ENCODE measurements at regions not wholly inside any gene's neighbourhood (a gene's known extent, or its start where the extent isn't known, plus 50 kb on each side); places are given as distances from the start of the nearest gene placed in this dataset.

- no peaks in the 10 kb centered on the region for H3F3A ChIP-seq (ENCODE audit: insufficient read depth)
- H3K4me3 ChIP-seq (ENCODE audit: insufficient read depth, low read length, poor library complexity, severe bottlenecking), result no peak overlapping the region
- TF ChIP-seq CTCF (IDR thresholded peaks at IDR 0.05; ENCODE audit: insufficient read depth, low read length, poor library complexity, severe bottlenecking) (no peak), EZH2phosphoT487 (conservative IDR thresholded peaks at IDR 0.05; ENCODE audit: low read length) (no peak)
- H4K20me1 ChIP-seq (ENCODE audit: low read depth, low read length), result no peaks in the 10 kb centered on the region
- H2AFZ ChIP-seq (ENCODE audit: low read depth, low read length, severe bottlenecking), result no peak overlapping the region
- no peaks in the 10 kb centered on the region for H3K36me3 ChIP-seq (ENCODE audit: low read length)
- H3K27me3 ChIP-seq (ENCODE audit: low read length), result no peaks in the 10 kb centered on the region
- no peaks in the 10 kb centered on the region for H3K9me3 ChIP-seq (ENCODE audit: insufficient read depth, low read length)
- no peak overlapping the region for H3K4me2 ChIP-seq (ENCODE audit: low read depth, low read length, poor library complexity, severe bottlenecking)
- H3K9ac ChIP-seq (ENCODE audit: low read length), result no peak overlapping the region
- H3K9me2 ChIP-seq (replicated peaks; ENCODE audit: insufficient read depth, low read length), result no peaks in the 10 kb centered on the region
- no peak overlapping the region for H3K27ac ChIP-seq (ENCODE audit: low read depth, low read length)
- no peaks in the 10 kb centered on the region for H3K79me2 ChIP-seq (ENCODE audit: insufficient read depth, low read length)
Measured at GRCh38 chr1:80375662-80376061, 1369.1 kb upstream of the ADGRL4 start.

- no peaks in the 10 kb centered on the region for H3K9me2 ChIP-seq (replicated peaks; ENCODE audit: insufficient read depth, low read length)
- no peaks in the 10 kb centered on the region for H3K36me3 ChIP-seq (ENCODE audit: low read length)
- H3K79me2 ChIP-seq (ENCODE audit: insufficient read depth, low read length), result no peaks in the 10 kb centered on the region
- no peak overlapping the region for H3K4me2 ChIP-seq (ENCODE audit: low read depth, low read length, poor library complexity, severe bottlenecking)
- no peak overlapping the region for H2AFZ ChIP-seq (ENCODE audit: low read depth, low read length, severe bottlenecking)
- H3F3A ChIP-seq (ENCODE audit: insufficient read depth), result no peaks in the 10 kb centered on the region
- H4K20me1 ChIP-seq (ENCODE audit: low read depth, low read length), result no peaks in the 10 kb centered on the region
- no peaks in the 10 kb centered on the region for H3K9me3 ChIP-seq (ENCODE audit: insufficient read depth, low read length)
- H3K27me3 ChIP-seq (ENCODE audit: low read length), result no peaks in the 10 kb centered on the region
- H3K27ac ChIP-seq (ENCODE audit: low read depth, low read length), result no peak overlapping the region
- H3K4me3 ChIP-seq (ENCODE audit: insufficient read depth, low read length, poor library complexity, severe bottlenecking), result no peak overlapping the region
- H3K9ac ChIP-seq (ENCODE audit: low read length), result no peak overlapping the region
- TF ChIP-seq CTCF (IDR thresholded peaks at IDR 0.05; ENCODE audit: insufficient read depth, low read length, poor library complexity, severe bottlenecking), result no peak
- TF ChIP-seq EZH2phosphoT487 (conservative IDR thresholded peaks at IDR 0.05; ENCODE audit: low read length), result no peak
Measured at GRCh38 chr1:80375109-80375508, 1368.6 kb upstream of the ADGRL4 start.

- Histone ChIP-seq H3K36me3 (ENCODE audit: low read length) (no peaks in the 10 kb centered on the region), H3K9me3 (ENCODE audit: insufficient read depth, low read length) (no peaks in the 10 kb centered on the region), H3K9me2 (replicated peaks; ENCODE audit: insufficient read depth, low read length) (no peaks in the 10 kb centered on the region), H3K79me2 (ENCODE audit: insufficient read depth, low read length) (no peaks in the 10 kb centered on the region), H3K4me2 (ENCODE audit: low read depth, low read length, poor library complexity, severe bottlenecking) (no peak overlapping the region), H3K27ac (ENCODE audit: low read depth, low read length) (no peak overlapping the region), H3F3A (ENCODE audit: insufficient read depth) (no peaks in the 10 kb centered on the region), H3K4me3 (ENCODE audit: insufficient read depth, low read length, poor library complexity, severe bottlenecking) (no peak overlapping the region), H2AFZ (ENCODE audit: low read depth, low read length, severe bottlenecking) (no peak overlapping the region), H3K27me3 (ENCODE audit: low read length) (no peaks in the 10 kb centered on the region), H3K9ac (ENCODE audit: low read length) (no peak overlapping the region), H4K20me1 (ENCODE audit: low read depth, low read length) (no peaks in the 10 kb centered on the region)
- TF ChIP-seq EZH2phosphoT487 (conservative IDR thresholded peaks at IDR 0.05; ENCODE audit: low read length), result no peak
- no peak for TF ChIP-seq CTCF (IDR thresholded peaks at IDR 0.05; ENCODE audit: insufficient read depth, low read length, poor library complexity, severe bottlenecking)
Measured at GRCh38 chr1:80369780-80370179, 1363.2 kb upstream of the ADGRL4 start.

Measured in SU-DHL-6 (cell line).